CD14-positive monocyte (primary cell): ENCODE measurements at regions not wholly inside any gene's neighbourhood (a gene's known extent, or its start where the extent isn't known, plus 50 kb on each side); places are given as distances from the start of the nearest gene placed in this dataset.

Experiments used
- DNase-seq, 3 donors: peaks; one replicate each; pipeline ENCODE4 v3.0.0-alpha.2; 2011 to 2022
- H2AFZ ChIP-seq: 2 replicates; pipeline ENCODE4 v1.6.0; 2012; ENCODE audit warnings: mild to moderate bottlenecking, low read depth, low read length, inconsistent platforms; ENCODE audit not compliant: insufficient read depth, poor library complexity, severe bottlenecking
- H3K27ac ChIP-seq, 2 donors: 1 replicate in 1 of 2; 2 replicates in 1 of 2; pipeline ENCODE4 v1.5.1; 2012 to 2013; ENCODE audit warnings: low read length in 2 of 2, control low read depth in 1 of 2, inconsistent platforms in 1 of 2, low read depth in 1 of 2, mild to moderate bottlenecking in 1 of 2
- H3K27me3 ChIP-seq, 2 donors: one replicate each; pipeline versions ENCODE4 v1.6.0 to v1.6.1; 2011 to 2013; ENCODE audit warnings: low read length in 2 of 2; ENCODE audit not compliant: control insufficient read depth in 2 of 2, insufficient read depth in 2 of 2
- H3K36me3 ChIP-seq, 2 donors: replicated peaks in 1 of 2; 1 replicate in 1 of 2; 2 replicates in 1 of 2; pipeline versions ENCODE4 v1.5.1 to v1.6.1; 2012 to 2013; ENCODE audit warnings: low read length in 2 of 2, control low read depth in 1 of 2, inconsistent platforms in 1 of 2, mild to moderate bottlenecking in 1 of 2; ENCODE audit not compliant: insufficient read depth in 2 of 2, control insufficient read depth in 1 of 2
- H3K4me1 ChIP-seq, 2 donors: 1 replicate in 1 of 2; 2 replicates in 1 of 2; pipeline versions ENCODE4 v1.5.1 to v1.6.1; 2012 to 2013; ENCODE audit warnings: low read length in 2 of 2, control low read depth in 1 of 2, inconsistent platforms in 1 of 2, mild to moderate bottlenecking in 1 of 2, moderate library complexity in 1 of 2; ENCODE audit not compliant: insufficient read depth in 2 of 2, control insufficient read depth in 1 of 2
- H3K4me2 ChIP-seq: replicated peaks from 2 replicates; pipeline ENCODE3; 2012; ENCODE audit warnings: low read length, moderate library complexity, mild to moderate bottlenecking; ENCODE audit not compliant: poor library complexity, severe bottlenecking; ENCODE audit errors: extremely low read depth
- H3K4me3 ChIP-seq, 3 experiments: fragments of 200-600 bp in 1 of 3; sonication (generic) in 1 of 3; replicated peaks in 1 of 3; 1 replicate in 2 of 3; 2 replicates in 1 of 3; pipeline ENCODE4 v1.5.1; 2011 to 2013; ENCODE audit warnings: low read length in 3 of 3, mild to moderate bottlenecking in 3 of 3, control low read depth in 2 of 3, low read depth in 2 of 3, inconsistent platforms in 1 of 3, moderate library complexity in 1 of 3
- H3K79me2 ChIP-seq: 2 replicates; pipeline ENCODE4 v1.6.0; 2012; ENCODE audit warnings: mild to moderate bottlenecking, control low read depth, inconsistent platforms, low read length, moderate library complexity; ENCODE audit not compliant: insufficient read depth
- H3K9ac ChIP-seq: 2 replicates; pipeline ENCODE4 v1.6.0; 2017; ENCODE audit warnings: low read length, mild to moderate bottlenecking; ENCODE audit not compliant: insufficient read depth, poor library complexity, severe bottlenecking
- H3K9me3 ChIP-seq, 2 donors: replicated peaks in 1 of 2; 1 replicate in 1 of 2; 2 replicates in 1 of 2; pipeline versions ENCODE4 v1.5.1 to v1.6.1; 2012 to 2013; ENCODE audit warnings: low read length in 2 of 2, control low read depth in 1 of 2; ENCODE audit not compliant: control insufficient read depth in 1 of 2, insufficient read depth in 1 of 2
- H4K20me1 ChIP-seq: 2 replicates; pipeline ENCODE4 v1.6.0; 2012; ENCODE audit warnings: mild to moderate bottlenecking, low read length, control low read depth, moderate library complexity; ENCODE audit not compliant: insufficient read depth
- H3K27ac Mint-ChIP-seq, 7 donors: one replicate each; pipeline ENCODE4 v1.8.0; 2020; ENCODE audit warnings: mild to moderate bottlenecking in 7 of 7, mixed read lengths in 7 of 7, moderate library complexity in 6 of 7, inconsistent platforms in 2 of 7
- H3K27me3 Mint-ChIP-seq, 3 donors: one replicate each; pipeline ENCODE4 v1.8.0; 2021 to 2022; ENCODE audit warnings: low read depth in 3 of 3, mild to moderate bottlenecking in 3 of 3, mixed read lengths in 3 of 3, moderate library complexity in 3 of 3, inconsistent platforms in 1 of 3
- H3K36me3 Mint-ChIP-seq, 2 donors: one replicate each; pipeline ENCODE4 v1.8.0; 2020; ENCODE audit warnings: mixed read lengths in 2 of 2, inconsistent platforms in 1 of 2, mild to moderate bottlenecking in 1 of 2
- H3K4me1 Mint-ChIP-seq: one replicate; pipeline ENCODE4 v1.8.0; 2020; ENCODE audit warnings: mild to moderate bottlenecking, mixed read lengths
- H3K4me3 Mint-ChIP-seq, 2 donors: one replicate each; pipeline ENCODE4 v1.8.0; 2020; ENCODE audit warnings: mild to moderate bottlenecking in 2 of 2, mixed read lengths in 2 of 2, moderate library complexity in 1 of 2
- H3K9me3 Mint-ChIP-seq, 7 donors: one replicate each; pipeline ENCODE4 v1.8.0; 2020 to 2022; ENCODE audit warnings: mixed read lengths in 7 of 7, mild to moderate bottlenecking in 6 of 7, moderate library complexity in 6 of 7, inconsistent platforms in 2 of 7
- CTCF ChIP-seq: fragments of 200-600 bp; IDR thresholded peaks from one replicate; pipeline ENCODE4 v1.8.0; 2022; ENCODE audit warnings: antibody characterized with exemption, mild to moderate bottlenecking
- WGBS: methylation state at CpG from one replicate; pipeline ENCODE4 v1.1.5; 2013; ENCODE audit warnings: missing lambda C conversion rate; ENCODE audit not compliant: insufficient coverage; 5-methylcytosine and 5-hydroxymethylcytosine counted together
- intact Hi-C, 2 donors: fragments of 100-400 bp; cut with micrococcal nuclease; formaldehyde crosslinking; loops; one replicate each; pipeline versions ENCODE4 v1.15.0 to v1.15.1; 2023

GRCh38 chr16:74094962-74095361, 201.7 kb upstream of the PSMD7 start:
- Mint-ChIP-seq H3K36me3 (no peaks in the 10 kb centered on the region), H3K4me3 (no peak overlapping the region), H3K9me3 (peaks cover 0 to 4% (median 0%) of the 10 kb centered on the region in 7 donors), H3K27me3 (peaks cover 2 to 3% (median 2%) of the 10 kb centered on the region in 3 donors), H3K27ac (peak overlapping the region in 2 of 7 donors; percentile 37 to 58), H3K4me1 (peaks cover 11% of the 10 kb centered on the region)
- Histone ChIP-seq H4K20me1 (no peaks in the 10 kb centered on the region), H3K79me2 (no peaks in the 10 kb centered on the region), H3K27ac (no peak overlapping the region), H3K4me1 (peaks cover 5 to 10% of the 10 kb centered on the region in 2 donors), H3K4me2 (no peak overlapping the region), H3K4me3 (no peak overlapping the region), H3K9me3 (no peaks in the 10 kb centered on the region), H3K36me3 (no peaks in the 10 kb centered on the region), H2AFZ (no peak overlapping the region), H3K9ac (no peak overlapping the region), H3K27me3 (no peaks in the 10 kb centered on the region)
- no peak for TF ChIP-seq CTCF
- no CpG with 5 or more reads among the region's 1 CpG for WGBS
- no peak for DNase-seq
- intact Hi-C loops: no loop called here

GRCh38 chr16:74094514-74094913, 202.1 kb upstream of the PSMD7 start:
- H3K36me3 Mint-ChIP-seq: no peaks in the 10 kb centered on the region
- H3K27me3 ChIP-seq: no peaks in the 10 kb centered on the region
- H3K27ac Mint-ChIP-seq: peak overlapping the region in 1 of 7 donors; percentile 58
- no CpG with 5 or more reads among the region's 4 CpGs for WGBS
- H3K27me3 Mint-ChIP-seq: peaks cover under 1 to 2% (median under 1%) of the 10 kb centered on the region in 3 donors
- no peak for TF ChIP-seq CTCF
- DNase-seq: peak in 2 of 3 donors; percentile 0 to 8
- no peaks in the 10 kb centered on the region for H4K20me1 ChIP-seq
- H3K79me2 ChIP-seq: no peaks in the 10 kb centered on the region
- H3K4me3 Mint-ChIP-seq: no peak overlapping the region
- H3K36me3 ChIP-seq: no peaks in the 10 kb centered on the region
- peaks cover 0 to 4% (median 0%) of the 10 kb centered on the region in 7 donors for H3K9me3 Mint-ChIP-seq
- H2AFZ ChIP-seq: no peak overlapping the region
- H3K4me1 Mint-ChIP-seq: peaks cover 11% of the 10 kb centered on the region
- no peak overlapping the region for H3K4me3 ChIP-seq
- H3K4me2 ChIP-seq: no peak overlapping the region
- no peaks in the 10 kb centered on the region for H3K9me3 ChIP-seq
- intact Hi-C loops: no loop called here
- H3K27ac ChIP-seq: no peak overlapping the region
- H3K9ac ChIP-seq: no peak overlapping the region
- peaks cover 5 to 10% of the 10 kb centered on the region in 2 donors for H3K4me1 ChIP-seq
